Adrenal gland (tissue), 9 donors: ENCODE measurements at regions not wholly inside any gene's neighbourhood (a gene's known extent, or its start where the extent isn't known, plus 50 kb on each side); places are given as distances from the start of the nearest gene placed in this dataset.

Experiments
- DNase-seq, 7 donors: peaks; one replicate each; pipeline ENCODE4 v3.0.0-alpha.2; 2019 to 2020
- H3K27ac ChIP-seq, 5 donors: fragments of 200-600 bp; sonication (generic) in 4 of 5; 1 replicate in 3 of 5; 2 replicates in 2 of 5; pipeline versions ENCODE4 v1.5.1 to v1.8.0; 2016 to 2020; ENCODE audit warnings: mild to moderate bottlenecking in 1 of 5
- H3K27me3 ChIP-seq: fragments of 200-600 bp; 2 replicates; pipeline ENCODE4 v1.8.0; 2021
- H3K36me3 ChIP-seq, 2 donors: fragments of 200-600 bp; replicated peaks in 1 of 2; 1 replicate in 1 of 2; 2 replicates in 1 of 2; pipeline versions ENCODE4 v1.5.1 to v1.8.0; 2018 to 2022
- H3K4me1 ChIP-seq, 2 donors: fragments of 200-600 bp; replicated peaks in 1 of 2; 1 replicate in 1 of 2; 2 replicates in 1 of 2; pipeline versions ENCODE4 v1.5.1 to v1.8.0; 2018 to 2021
- H3K4me3 ChIP-seq, 4 donors: fragments of 200-600 bp; sonication (generic) in 3 of 4; one replicate each; pipeline ENCODE4 v1.5.1; 2016 to 2018
- H3K9me3 ChIP-seq, 3 donors: fragments of 200-600 bp; sonication (generic) in 1 of 3; replicated peaks in 1 of 3; 1 replicate in 2 of 3; 2 replicates in 1 of 3; pipeline versions ENCODE4 v1.5.1 to v1.8.0; 2016 to 2021
- POLR2A ChIP-seq, 2 donors: fragments of 450-650 bp; IDR thresholded peaks; one replicate each; pipeline ENCODE4 v1.6.1; 2017; ENCODE audit warnings: antibody characterized with exemption in 2 of 2, mild to moderate bottlenecking in 2 of 2, moderate library complexity in 1 of 2
- WGBS, 4 donors: extraction: QIAGEN DNeasy Blood & Tissue Kit in 2 of 4; methylation state at CpG; one replicate each; pipeline versions ENCODE4 v1.1.5 to v1.1.7; 2013 to 2017; 5-methylcytosine and 5-hydroxymethylcytosine counted together
- intact Hi-C, 2 donors: fragments of 100-400 bp; cut with DNase I; formaldehyde crosslinking; loops; one replicate each; pipeline versions ENCODE4 v1.14.1 to v1.15.0; 2022 to 2023
- TF ChIP-seq, protein P1 (sequence below), 6 experiments: fragments of 450-650 bp in 4 of 6; fragments of 200-600 bp in 2 of 6; sonication (generic) in 1 of 6; IDR thresholded peaks; 1 replicate in 5 of 6; 2 replicates in 1 of 6; pipeline versions ENCODE4 v1.5.1 to v1.8.0; 2016 to 2021; ENCODE audit warnings: antibody characterized with exemption in 6 of 6, mild to moderate bottlenecking in 2 of 6, moderate library complexity in 1 of 6
- donor health status: healthy with polysubstance abuse.
- donor health status: Bipolar disorder and iron deficiency.
- donor health status: DM: yes; HTN: yes; CAD: no.
- donor health status: DM: no; HTN: no; CAD: no.
- donor health status: DM: no; HTN: no; CAD: no.

DNA sequence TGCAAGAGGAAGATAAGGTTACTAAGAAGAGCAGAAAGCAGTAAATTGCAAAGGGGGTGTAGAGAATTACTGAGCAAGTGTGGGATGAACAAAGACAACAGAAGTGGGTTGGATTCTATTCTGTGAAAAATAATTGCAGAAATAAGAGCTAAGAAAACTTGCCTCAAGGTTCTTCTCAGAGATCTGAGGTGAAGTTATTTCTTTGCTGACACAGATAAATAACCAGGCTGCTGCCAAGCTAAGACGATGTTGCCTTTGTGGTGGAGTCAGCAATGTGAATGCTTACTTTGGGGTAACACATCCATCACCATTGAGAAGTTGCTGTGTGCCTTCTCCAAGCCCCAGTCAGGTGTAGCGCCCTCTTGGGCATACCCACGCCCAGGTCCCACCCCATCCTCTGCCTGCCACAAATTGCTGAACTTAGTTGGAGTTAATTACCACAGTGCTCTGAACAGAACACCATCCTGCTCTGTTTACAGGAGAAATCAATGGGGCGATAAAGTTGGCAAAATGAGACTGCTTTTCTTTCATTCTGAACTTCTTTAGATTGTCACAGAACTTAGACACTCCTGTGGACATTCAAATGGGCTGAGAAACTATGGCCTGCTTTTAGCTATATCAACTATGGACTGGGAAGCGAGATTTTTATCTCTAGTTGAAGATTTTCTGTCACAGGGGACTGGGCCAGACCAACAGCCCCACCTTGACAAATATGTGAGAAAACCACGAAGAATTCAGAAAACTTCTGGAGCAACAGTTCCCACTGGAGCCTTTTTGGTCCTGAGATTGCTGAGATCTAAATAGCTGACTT lies 283.6 kb downstream of the TMX3 start:
- Histone ChIP-seq H3K27me3 (no peaks in the 10 kb centered on the region), H3K4me1 (no peaks in the 10 kb centered on the region), H3K9me3 (no peaks in the 10 kb centered on the region), H3K36me3 (no peaks in the 10 kb centered on the region), H3K27ac (no peak overlapping the region), H3K4me3 (no peak overlapping the region)
- intact Hi-C loops: no loop called here
- DNase-seq: no peak
- TF ChIP-seq POLR2A (IDR thresholded peaks at IDR 0.05): no peak
- TF ChIP-seq, protein P1, sequence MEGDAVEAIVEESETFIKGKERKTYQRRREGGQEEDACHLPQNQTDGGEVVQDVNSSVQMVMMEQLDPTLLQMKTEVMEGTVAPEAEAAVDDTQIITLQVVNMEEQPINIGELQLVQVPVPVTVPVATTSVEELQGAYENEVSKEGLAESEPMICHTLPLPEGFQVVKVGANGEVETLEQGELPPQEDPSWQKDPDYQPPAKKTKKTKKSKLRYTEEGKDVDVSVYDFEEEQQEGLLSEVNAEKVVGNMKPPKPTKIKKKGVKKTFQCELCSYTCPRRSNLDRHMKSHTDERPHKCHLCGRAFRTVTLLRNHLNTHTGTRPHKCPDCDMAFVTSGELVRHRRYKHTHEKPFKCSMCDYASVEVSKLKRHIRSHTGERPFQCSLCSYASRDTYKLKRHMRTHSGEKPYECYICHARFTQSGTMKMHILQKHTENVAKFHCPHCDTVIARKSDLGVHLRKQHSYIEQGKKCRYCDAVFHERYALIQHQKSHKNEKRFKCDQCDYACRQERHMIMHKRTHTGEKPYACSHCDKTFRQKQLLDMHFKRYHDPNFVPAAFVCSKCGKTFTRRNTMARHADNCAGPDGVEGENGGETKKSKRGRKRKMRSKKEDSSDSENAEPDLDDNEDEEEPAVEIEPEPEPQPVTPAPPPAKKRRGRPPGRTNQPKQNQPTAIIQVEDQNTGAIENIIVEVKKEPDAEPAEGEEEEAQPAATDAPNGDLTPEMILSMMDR (IDR thresholded peaks at IDR 0.05): no peak
- 52 to 81% (median 70%) methylated on average over 6 of the region's 6 CpGs for WGBS, 4 donors

DNA sequence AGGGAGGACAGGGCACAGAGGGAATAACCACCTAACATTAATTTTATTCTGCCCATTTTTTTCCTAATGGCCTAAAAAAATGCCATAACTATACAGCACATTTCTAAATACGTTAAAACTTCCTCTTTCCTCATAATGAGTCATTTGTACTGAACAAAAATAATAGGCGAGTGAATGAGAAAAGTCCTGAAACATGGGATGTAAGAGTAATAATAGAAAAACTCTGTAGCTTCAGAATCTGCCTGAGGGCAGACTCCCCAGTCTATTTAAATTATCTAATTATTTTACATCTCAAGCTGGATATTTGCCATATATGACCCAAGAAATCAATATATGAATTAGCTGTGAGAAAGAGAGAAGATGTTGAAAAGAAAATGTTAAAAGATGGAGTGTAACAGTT lies 285.1 kb downstream of the TMX3 start:
- H3K4me1 ChIP-seq: no peaks in the 10 kb centered on the region
- H3K4me3 ChIP-seq: no peak overlapping the region
- no peak for DNase-seq
- H3K27ac ChIP-seq: no peak overlapping the region
- TF ChIP-seq, protein P1 (IDR thresholded peaks at IDR 0.05): no peak
- no peak for TF ChIP-seq POLR2A (IDR thresholded peaks at IDR 0.05)
- intact Hi-C loops: loop anchor here in 1 of 2 donors (10.0 kb wide), 1 partner anchor 65 kb away; no protein-coding TSS in a partner anchor
- 64 to 70% (median 66%) methylated on average over 2 of the region's 2 CpGs for WGBS, 4 donors
- H3K36me3 ChIP-seq: no peaks in the 10 kb centered on the region
- H3K9me3 ChIP-seq: no peaks in the 10 kb centered on the region
- no peaks in the 10 kb centered on the region for H3K27me3 ChIP-seq

DNA sequence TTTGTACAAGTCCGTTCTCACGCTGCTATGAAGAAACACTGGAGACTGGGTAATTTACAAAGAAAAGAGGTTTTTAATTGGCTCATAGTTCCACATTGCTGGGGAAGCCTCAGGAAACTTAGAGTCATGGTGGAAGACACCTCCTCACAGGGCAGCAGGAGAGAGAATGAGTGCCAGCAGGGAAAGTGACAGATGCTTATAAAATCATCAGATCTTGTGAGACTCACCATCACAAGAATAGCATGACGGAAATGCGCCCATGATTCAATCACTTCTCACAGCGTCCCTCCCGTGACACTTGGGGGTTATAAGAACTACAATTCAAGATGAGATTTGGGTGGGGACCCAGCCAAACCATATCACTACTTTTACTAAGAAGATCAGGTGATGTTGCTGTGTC lies 285.8 kb downstream of the TMX3 start:
- Histone ChIP-seq H3K27ac (no peak overlapping the region), H3K36me3 (no peaks in the 10 kb centered on the region), H3K4me1 (no peaks in the 10 kb centered on the region), H3K9me3 (no peaks in the 10 kb centered on the region), H3K4me3 (no peak overlapping the region), H3K27me3 (no peaks in the 10 kb centered on the region)
- 78 to 84% (median 82%) methylated on average over 6 of the region's 6 CpGs for WGBS, 4 donors
- TF ChIP-seq, protein P1 (IDR thresholded peaks at IDR 0.05): no peak
- TF ChIP-seq POLR2A (IDR thresholded peaks at IDR 0.05): no peak
- intact Hi-C loops: loop anchor here in 1 of 2 donors (10.0 kb wide), 1 partner anchor 64 kb away; no protein-coding TSS in a partner anchor
- no peak for DNase-seq

DNA sequence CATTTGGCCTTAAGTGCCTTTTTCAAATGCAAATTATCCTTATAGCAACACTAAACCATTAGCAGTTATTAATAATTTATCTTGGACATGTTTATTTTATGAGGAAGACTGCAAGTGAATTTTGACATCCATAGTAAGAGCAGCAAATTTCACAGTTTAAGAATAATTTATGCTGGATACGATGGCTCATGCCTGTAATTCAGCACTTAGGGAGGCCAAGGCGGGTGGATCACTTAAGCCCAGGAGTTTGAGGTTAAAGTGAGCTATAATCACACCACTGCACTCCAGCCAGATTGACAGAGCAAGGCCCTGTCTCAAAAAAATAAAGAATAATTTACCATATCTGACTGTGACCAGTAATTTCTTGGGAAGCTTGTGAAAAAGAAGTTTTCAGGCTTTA lies 286.2 kb downstream of the TMX3 start:
- DNase-seq: no peak
- Histone ChIP-seq H3K27ac (no peak overlapping the region), H3K9me3 (no peaks in the 10 kb centered on the region), H3K4me1 (no peaks in the 10 kb centered on the region), H3K4me3 (no peak overlapping the region), H3K36me3 (no peaks in the 10 kb centered on the region), H3K27me3 (no peaks in the 10 kb centered on the region)
- intact Hi-C loops: loop anchor here in 1 of 2 donors (10.0 kb wide), 1 partner anchor 64 kb away; no protein-coding TSS in a partner anchor
- 67 to 77% (median 71%) methylated on average over 2 of the region's 2 CpGs for WGBS, 4 donors
- no peak for TF ChIP-seq POLR2A (IDR thresholded peaks at IDR 0.05)
- TF ChIP-seq, protein P1 (IDR thresholded peaks at IDR 0.05): no peak
